BE2C (cell line): ENCODE measurements at regions not wholly inside any gene's neighbourhood (a gene's known extent, or its start where the extent isn't known, plus 50 kb on each side); places are given as distances from the start of the nearest gene placed in this dataset.

Experiments
- DNase-seq: peaks from one replicate; pipeline ENCODE4 v3.0.0-alpha.2; 2020
- H3K27me3 ChIP-seq: fragments of 250-450 bp; sonication (Bioruptor Pico); 2 replicates; pipeline ENCODE4 v1.5.1; 2020; ENCODE audit warnings: mild to moderate bottlenecking
- H3K36me3 ChIP-seq: fragments of 250-450 bp; sonication (Bioruptor Pico); 2 replicates; pipeline ENCODE4 v1.5.1; 2020; ENCODE audit warnings: mild to moderate bottlenecking
- H3K4me1 ChIP-seq: fragments of 250-450 bp; sonication (Bioruptor Pico); 2 replicates; pipeline ENCODE4 v1.5.1; 2020
- H3K4me3 ChIP-seq: 2 replicates; pipeline ENCODE4 v1.5.1; 2011; ENCODE audit warnings: low read depth, low read length
- H3K9me3 ChIP-seq: fragments of 250-450 bp; sonication (Bioruptor Pico); 2 replicates; pipeline ENCODE4 v1.5.1; 2020
- CTCF ChIP-seq: IDR thresholded peaks from 2 replicates; pipeline ENCODE4 v1.5.1; 2012; ENCODE audit warnings: mild to moderate bottlenecking, low read depth, low read length

GRCh38 chr5:5799229-5799628, 376.8 kb downstream of the ICE1 start:
- Histone ChIP-seq H3K9me3 (no peaks in the 10 kb centered on the region), H3K4me1 (peaks cover 2% of the 10 kb centered on the region; the same call in 1 of the 2 replicates), H3K4me3 (no peak overlapping the region), H3K27me3 (no peaks in the 10 kb centered on the region), H3K36me3 (no peaks in the 10 kb centered on the region)
- no peak for DNase-seq
- TF ChIP-seq CTCF = no peak

- H3K36me3 ChIP-seq = no peaks in the 10 kb centered on the region
- no peak overlapping the region for H3K4me3 ChIP-seq
- no peak for DNase-seq
- TF ChIP-seq CTCF = no peak
- H3K27me3 ChIP-seq = no peaks in the 10 kb centered on the region
- H3K4me1 ChIP-seq = peaks cover 2% of the 10 kb centered on the region; the same call in 1 of the 2 replicates
- no peaks in the 10 kb centered on the region for H3K9me3 ChIP-seq
Measured at GRCh38 chr5:5798462-5798861, 376.0 kb downstream of the ICE1 start.

GRCh38 chr5:5798041-5798440, 375.6 kb downstream of the ICE1 start:
- TF ChIP-seq CTCF = no peak

GRCh38 chr5:5795074-5795771, 372.7 kb downstream of the ICE1 start:
- H3K4me3 ChIP-seq = no peak overlapping the region
- no peak for DNase-seq
- H3K36me3 ChIP-seq = no peaks in the 10 kb centered on the region
- peaks cover 2% of the 10 kb centered on the region; the same call in 1 of the 2 replicates for H3K4me1 ChIP-seq
- no peaks in the 10 kb centered on the region for H3K9me3 ChIP-seq
- no peak for TF ChIP-seq CTCF
- no peaks in the 10 kb centered on the region for H3K27me3 ChIP-seq

More at GRCh38 chr5:5798041-5798440, 375.6 kb downstream of the ICE1 start:
- Histone ChIP-seq H3K4me1 (peaks cover 2% of the 10 kb centered on the region; the same call in 1 of the 2 replicates), H3K4me3 (no peak overlapping the region), H3K36me3 (no peaks in the 10 kb centered on the region), H3K27me3 (no peaks in the 10 kb centered on the region), H3K9me3 (no peaks in the 10 kb centered on the region)
- DNase-seq = no peak

- Histone ChIP-seq H3K36me3 (no peaks in the 10 kb centered on the region), H3K27me3 (no peaks in the 10 kb centered on the region), H3K4me1 (peaks cover 2% of the 10 kb centered on the region; the same call in 1 of the 2 replicates), H3K4me3 (no peak overlapping the region), H3K9me3 (no peaks in the 10 kb centered on the region)
- no peak for DNase-seq
- no peak for TF ChIP-seq CTCF
Measured at GRCh38 chr5:5794118-5794560, 371.7 kb downstream of the ICE1 start.
